Panc1 (cell line): ENCODE measurements at regions not wholly inside any gene's neighbourhood (a gene's known extent, or its start where the extent isn't known, plus 50 kb on each side); places are given as distances from the start of the nearest gene placed in this dataset.

ENCODE experiments used
- ATAC-seq: fragments of 200-7000 bp; cut with Tn5 transposase; 2 replicates; pipeline ENCODE4 v1.9.1; 2020; ENCODE audit warnings: mild to moderate bottlenecking, moderate library complexity
- BruUV-seq: library from RNA; stranded (reverse); fragments of 400-500 nt; replicated peaks from 2 replicates; lab custom pipeline; 2021; lab: Mats Ljungman, UMichigan
- CTCF ChIA-PET: fragments of 300-600 bp; sonication (Branson Sonifier 250); formaldehyde crosslinking; loops from one replicate; lab custom pipeline; 2022; ENCODE audit warnings: antibody characterized with exemption; lab: Charles Lee
- POLR2A ChIA-PET: fragments of 300-600 bp; sonication (Branson Sonifier 250); formaldehyde crosslinking; loops from one replicate; lab custom pipeline; 2022; ENCODE audit warnings: antibody characterized with exemption; lab: Charles Lee
- DNase-seq: peaks from one replicate; pipeline ENCODE4 v3.0.0-alpha.2; 2010; ENCODE audit warnings: low read depth, low spot score
- H3K27ac ChIP-seq: 2 replicates; pipeline ENCODE4 v1.5.1; 2011; ENCODE audit warnings: mild to moderate bottlenecking, low read length, inconsistent platforms
- H3K27me3 ChIP-seq: fragments of 200-500 bp; sonication (Bioruptor generic); 2 replicates; pipeline ENCODE4 v1.6.0; 2014; ENCODE audit warnings: low read length, inconsistent platforms; ENCODE audit not compliant: control insufficient read depth, insufficient read depth
- H3K36me3 ChIP-seq: fragments of 200-500 bp; sonication (Bioruptor generic); 2 replicates; pipeline ENCODE4 v1.5.1; 2014; ENCODE audit warnings: inconsistent platforms, mild to moderate bottlenecking, low read length, moderate library complexity; ENCODE audit not compliant: control insufficient read depth, insufficient read depth
- H3K4me1 ChIP-seq: 2 replicates; pipeline ENCODE4 v1.5.1; 2011; ENCODE audit warnings: inconsistent platforms, mild to moderate bottlenecking, low read length, moderate library complexity; ENCODE audit not compliant: control insufficient read depth, insufficient read depth
- H3K4me3 ChIP-seq, 2 experiments: 2 replicates each; pipeline ENCODE4 v1.5.1; 2011 to 2012; ENCODE audit warnings: low read depth in 2 of 2, low read length in 2 of 2, mild to moderate bottlenecking in 2 of 2, inconsistent platforms in 1 of 2, moderate library complexity in 1 of 2
- H3K9me3 ChIP-seq: fragments of 200-500 bp; sonication (Bioruptor generic); 2 replicates; pipeline ENCODE4 v1.5.1; 2014; ENCODE audit warnings: low read depth, mild to moderate bottlenecking, inconsistent platforms, low read length, moderate library complexity; ENCODE audit not compliant: control insufficient read depth, insufficient read depth
- POLR2AphosphoS5 ChIP-seq: IDR thresholded peaks from 2 replicates; pipeline ENCODE4 v1.6.1; 2012; ENCODE audit warnings: mild to moderate bottlenecking, low read depth, low read length, moderate library complexity
- SIN3A ChIP-seq: IDR thresholded peaks from 2 replicates; pipeline ENCODE4 v1.6.1; 2012; ENCODE audit warnings: low read depth, mild to moderate bottlenecking, low read length, moderate library complexity, borderline replicate concordance; ENCODE audit not compliant: insufficient read depth
- TCF7L2 ChIP-seq: IDR thresholded peaks from 2 replicates; pipeline ENCODE4 v1.6.1; 2011; ENCODE audit warnings: mild to moderate bottlenecking, low read depth, low read length, inconsistent platforms
- in situ Hi-C: cut with HindIII; loops from 2 replicates; pipeline ENCODE4 v1.10.0; 2016; ENCODE audit warnings: low sequenced_read_pairs, low pct_unique_long_range_greater_than_20kb
- intact Hi-C: fragments of 100-400 bp; cut with micrococcal nuclease; formaldehyde crosslinking; loops from one replicate; pipeline ENCODE4 v1.10.0; 2022; ENCODE audit not compliant: unreplicated experiment
- TF ChIP-seq, protein P1 (sequence below), 2 experiments: IDR thresholded peaks; 2 replicates each; pipeline ENCODE4 v1.6.1; 2011 to 2012; ENCODE audit warnings: low read depth in 2 of 2, control low read depth in 1 of 2, low read length in 1 of 2, mild to moderate bottlenecking in 1 of 2, moderate library complexity in 1 of 2; ENCODE audit not compliant: insufficient read depth in 1 of 2
- TF ChIP-seq, protein P2 (sequence below): fragments of 450-650 bp; IDR thresholded peaks from 2 replicates; pipeline ENCODE4 v1.5.1; 2017; ENCODE audit warnings: mild to moderate bottlenecking

DNA sequence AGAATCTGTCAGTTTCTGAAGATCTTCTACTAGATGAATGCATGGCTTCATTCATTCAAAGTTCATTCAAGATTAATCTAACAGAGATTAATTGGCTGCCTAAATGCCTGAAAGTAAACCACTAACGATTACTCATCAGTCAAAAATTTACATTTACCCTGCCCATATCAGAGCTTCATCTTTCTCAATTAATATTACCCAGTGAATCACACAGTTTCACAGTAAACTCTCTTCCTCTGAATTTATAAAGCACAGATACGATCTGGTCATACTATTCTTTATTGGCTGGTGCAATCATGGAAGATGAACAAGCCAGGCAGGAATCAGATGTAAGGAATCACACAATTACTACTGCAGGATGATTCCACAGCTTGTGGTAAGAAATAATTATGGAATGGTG is 377.7 kb downstream of the SLC16A7 start:
- ChIA-PET CTCF (no interaction called here), POLR2A (no interaction called here)
- no TSS peak for BruUV-seq
- no peaks in the 10 kb centered on the region for H3K27me3 ChIP-seq
- no peak for TF ChIP-seq POLR2AphosphoS5
- H3K36me3 ChIP-seq: no peaks in the 10 kb centered on the region
- in situ Hi-C loops (no loop called here), intact Hi-C loops (no loop called here)
- ATAC-seq: peak; percentile 75
- no peaks in the 10 kb centered on the region for H3K4me1 ChIP-seq
- H3K9me3 ChIP-seq: no peaks in the 10 kb centered on the region; the same call in 1 of the 2 replicates
- H3K27ac ChIP-seq: no peak overlapping the region
- H3K4me3 ChIP-seq: no peak overlapping the region
- no peak for DNase-seq

DNA sequence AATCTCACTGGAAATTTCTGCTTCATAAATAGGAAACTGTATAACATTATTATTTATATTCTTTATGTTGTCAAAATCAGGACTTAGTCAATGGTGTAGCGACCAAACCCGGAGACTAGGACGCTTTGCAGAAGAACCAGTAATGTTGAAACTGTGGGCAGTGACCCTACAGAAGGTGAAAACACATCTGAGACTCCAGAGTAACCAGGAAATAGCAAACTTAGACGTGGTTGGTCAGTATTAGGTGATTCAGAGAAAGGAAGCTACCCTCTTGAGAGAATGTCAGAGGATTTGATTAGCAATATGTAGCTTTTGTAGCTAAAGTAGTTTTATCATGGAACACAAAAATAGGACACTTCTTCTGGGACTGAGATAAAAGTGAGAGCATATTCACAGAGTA is 381.9 kb downstream of the SLC16A7 start:
- in situ Hi-C loops (no loop called here), intact Hi-C loops (no loop called here)
- H3K36me3 ChIP-seq: no peaks in the 10 kb centered on the region
- H3K9me3 ChIP-seq: no peaks in the 10 kb centered on the region
- H3K27me3 ChIP-seq: no peaks in the 10 kb centered on the region
- ChIA-PET POLR2A (no interaction called here), CTCF (no interaction called here)
- H3K4me3 ChIP-seq: no peak overlapping the region
- DNase-seq (no peak), ATAC-seq (no peak)
- BruUV-seq: no TSS peak
- no peaks in the 10 kb centered on the region for H3K4me1 ChIP-seq
- TF ChIP-seq POLR2AphosphoS5: no peak
- TF ChIP-seq, protein P1, sequence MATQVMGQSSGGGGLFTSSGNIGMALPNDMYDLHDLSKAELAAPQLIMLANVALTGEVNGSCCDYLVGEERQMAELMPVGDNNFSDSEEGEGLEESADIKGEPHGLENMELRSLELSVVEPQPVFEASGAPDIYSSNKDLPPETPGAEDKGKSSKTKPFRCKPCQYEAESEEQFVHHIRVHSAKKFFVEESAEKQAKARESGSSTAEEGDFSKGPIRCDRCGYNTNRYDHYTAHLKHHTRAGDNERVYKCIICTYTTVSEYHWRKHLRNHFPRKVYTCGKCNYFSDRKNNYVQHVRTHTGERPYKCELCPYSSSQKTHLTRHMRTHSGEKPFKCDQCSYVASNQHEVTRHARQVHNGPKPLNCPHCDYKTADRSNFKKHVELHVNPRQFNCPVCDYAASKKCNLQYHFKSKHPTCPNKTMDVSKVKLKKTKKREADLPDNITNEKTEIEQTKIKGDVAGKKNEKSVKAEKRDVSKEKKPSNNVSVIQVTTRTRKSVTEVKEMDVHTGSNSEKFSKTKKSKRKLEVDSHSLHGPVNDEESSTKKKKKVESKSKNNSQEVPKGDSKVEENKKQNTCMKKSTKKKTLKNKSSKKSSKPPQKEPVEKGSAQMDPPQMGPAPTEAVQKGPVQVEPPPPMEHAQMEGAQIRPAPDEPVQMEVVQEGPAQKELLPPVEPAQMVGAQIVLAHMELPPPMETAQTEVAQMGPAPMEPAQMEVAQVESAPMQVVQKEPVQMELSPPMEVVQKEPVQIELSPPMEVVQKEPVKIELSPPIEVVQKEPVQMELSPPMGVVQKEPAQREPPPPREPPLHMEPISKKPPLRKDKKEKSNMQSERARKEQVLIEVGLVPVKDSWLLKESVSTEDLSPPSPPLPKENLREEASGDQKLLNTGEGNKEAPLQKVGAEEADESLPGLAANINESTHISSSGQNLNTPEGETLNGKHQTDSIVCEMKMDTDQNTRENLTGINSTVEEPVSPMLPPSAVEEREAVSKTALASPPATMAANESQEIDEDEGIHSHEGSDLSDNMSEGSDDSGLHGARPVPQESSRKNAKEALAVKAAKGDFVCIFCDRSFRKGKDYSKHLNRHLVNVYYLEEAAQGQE (IDR thresholded peaks at IDR 0.05; ENCODE audit: insufficient read depth in 1 of 2, low read depth in 2 of 2, low read length in 1 of 2): no peak
- TF ChIP-seq SIN3A: no peak
- TF ChIP-seq, protein P2, sequence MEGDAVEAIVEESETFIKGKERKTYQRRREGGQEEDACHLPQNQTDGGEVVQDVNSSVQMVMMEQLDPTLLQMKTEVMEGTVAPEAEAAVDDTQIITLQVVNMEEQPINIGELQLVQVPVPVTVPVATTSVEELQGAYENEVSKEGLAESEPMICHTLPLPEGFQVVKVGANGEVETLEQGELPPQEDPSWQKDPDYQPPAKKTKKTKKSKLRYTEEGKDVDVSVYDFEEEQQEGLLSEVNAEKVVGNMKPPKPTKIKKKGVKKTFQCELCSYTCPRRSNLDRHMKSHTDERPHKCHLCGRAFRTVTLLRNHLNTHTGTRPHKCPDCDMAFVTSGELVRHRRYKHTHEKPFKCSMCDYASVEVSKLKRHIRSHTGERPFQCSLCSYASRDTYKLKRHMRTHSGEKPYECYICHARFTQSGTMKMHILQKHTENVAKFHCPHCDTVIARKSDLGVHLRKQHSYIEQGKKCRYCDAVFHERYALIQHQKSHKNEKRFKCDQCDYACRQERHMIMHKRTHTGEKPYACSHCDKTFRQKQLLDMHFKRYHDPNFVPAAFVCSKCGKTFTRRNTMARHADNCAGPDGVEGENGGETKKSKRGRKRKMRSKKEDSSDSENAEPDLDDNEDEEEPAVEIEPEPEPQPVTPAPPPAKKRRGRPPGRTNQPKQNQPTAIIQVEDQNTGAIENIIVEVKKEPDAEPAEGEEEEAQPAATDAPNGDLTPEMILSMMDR: no peak
- TF ChIP-seq TCF7L2: no peak
- no peak overlapping the region for H3K27ac ChIP-seq

DNA sequence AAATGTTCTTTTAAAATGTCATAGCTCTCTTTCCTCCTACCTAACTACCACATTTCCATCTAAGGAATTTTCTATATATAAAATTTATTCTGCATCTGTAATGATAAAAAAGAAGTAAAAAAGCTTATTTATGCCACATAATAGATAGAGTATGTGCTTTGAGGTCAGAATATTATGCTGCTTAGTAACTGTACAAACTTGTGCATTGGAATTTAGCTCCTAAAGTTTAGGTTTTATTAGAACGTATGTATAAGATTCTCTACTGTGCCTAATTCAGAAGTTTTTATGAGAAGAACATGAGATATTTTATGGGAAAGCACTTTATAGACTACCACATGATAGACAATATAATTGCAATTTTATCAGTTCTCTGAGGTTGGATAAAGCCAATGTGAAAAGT is 384.6 kb downstream of the SLC16A7 start:
- no peak for DNase-seq
- H3K27me3 ChIP-seq: no peaks in the 10 kb centered on the region
- H3K4me3 ChIP-seq: no peak overlapping the region
- ChIA-PET CTCF (no interaction called here), POLR2A (no interaction called here)
- no peaks in the 10 kb centered on the region for H3K9me3 ChIP-seq
- H3K36me3 ChIP-seq: no peaks in the 10 kb centered on the region
- BruUV-seq: no TSS peak
- in situ Hi-C loops (no loop called here), intact Hi-C loops (no loop called here)
- H3K4me1 ChIP-seq: no peaks in the 10 kb centered on the region
- H3K27ac ChIP-seq: no peak overlapping the region
- TF ChIP-seq SIN3A: no peak
- TF ChIP-seq, protein P1 (IDR thresholded peaks at IDR 0.05; ENCODE audit: insufficient read depth in 1 of 2, low read depth in 2 of 2, low read length in 1 of 2): no peak
- ATAC-seq: no peak
